ENCODE measurements at regions not wholly inside any gene's neighbourhood (a gene's known extent, or its start where the extent isn't known, plus 50 kb on each side); places are given as distances from the start of the nearest gene placed in this dataset.

DNA sequence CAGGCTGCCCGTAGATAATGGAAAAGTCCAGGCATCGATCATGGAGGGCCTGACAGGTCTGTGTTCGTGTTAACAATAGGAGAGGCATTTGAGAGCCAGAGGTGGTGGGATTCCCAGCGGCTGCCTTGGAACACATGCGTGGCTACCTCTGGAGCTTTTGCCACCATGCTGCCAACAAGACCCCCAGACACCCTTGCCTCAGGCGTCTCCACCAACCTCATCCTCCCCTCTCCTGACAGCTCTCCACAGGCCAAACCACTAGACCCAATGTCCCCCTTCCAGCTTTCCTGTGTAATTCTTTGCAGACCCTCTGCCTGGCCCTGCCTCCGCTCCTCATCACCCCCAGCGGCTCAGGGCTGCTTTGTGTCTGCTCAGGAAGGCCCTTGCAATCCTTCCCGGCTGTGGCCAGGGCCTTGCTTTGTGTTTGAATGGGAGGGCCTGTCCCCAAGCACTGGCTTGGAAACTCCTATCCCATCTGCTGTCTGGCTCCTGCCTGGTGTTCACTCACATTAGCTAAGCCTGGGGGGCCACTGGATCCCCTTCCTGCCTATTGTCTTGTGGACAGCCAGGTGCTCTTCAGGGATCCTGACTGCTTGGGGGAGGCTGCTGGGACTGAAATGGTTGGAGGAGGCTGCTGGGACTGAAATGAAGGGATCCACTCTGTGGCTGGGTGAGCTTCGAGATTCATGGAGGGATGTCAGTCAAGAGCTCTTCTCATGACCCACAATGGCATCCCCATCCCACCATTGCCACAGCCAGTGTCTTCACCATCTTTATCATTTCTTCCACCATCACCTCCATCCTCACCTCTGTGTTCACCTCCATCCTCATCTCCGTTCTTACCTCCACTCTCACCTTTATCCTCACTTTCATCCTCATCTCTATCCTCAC is 60.8 kb upstream of the ELN start:
- TF ChIP-seq, protein P1, sequence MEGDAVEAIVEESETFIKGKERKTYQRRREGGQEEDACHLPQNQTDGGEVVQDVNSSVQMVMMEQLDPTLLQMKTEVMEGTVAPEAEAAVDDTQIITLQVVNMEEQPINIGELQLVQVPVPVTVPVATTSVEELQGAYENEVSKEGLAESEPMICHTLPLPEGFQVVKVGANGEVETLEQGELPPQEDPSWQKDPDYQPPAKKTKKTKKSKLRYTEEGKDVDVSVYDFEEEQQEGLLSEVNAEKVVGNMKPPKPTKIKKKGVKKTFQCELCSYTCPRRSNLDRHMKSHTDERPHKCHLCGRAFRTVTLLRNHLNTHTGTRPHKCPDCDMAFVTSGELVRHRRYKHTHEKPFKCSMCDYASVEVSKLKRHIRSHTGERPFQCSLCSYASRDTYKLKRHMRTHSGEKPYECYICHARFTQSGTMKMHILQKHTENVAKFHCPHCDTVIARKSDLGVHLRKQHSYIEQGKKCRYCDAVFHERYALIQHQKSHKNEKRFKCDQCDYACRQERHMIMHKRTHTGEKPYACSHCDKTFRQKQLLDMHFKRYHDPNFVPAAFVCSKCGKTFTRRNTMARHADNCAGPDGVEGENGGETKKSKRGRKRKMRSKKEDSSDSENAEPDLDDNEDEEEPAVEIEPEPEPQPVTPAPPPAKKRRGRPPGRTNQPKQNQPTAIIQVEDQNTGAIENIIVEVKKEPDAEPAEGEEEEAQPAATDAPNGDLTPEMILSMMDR (IDR thresholded peaks at IDR 0.05; ENCODE audit: insufficient read depth, low read depth, low read length), result no peak
- no peak for TF ChIP-seq EZH2 (IDR thresholded peaks at IDR 0.05; ENCODE audit: insufficient read depth, low read length)
